GM19372 (cell line): ENCODE measurements at regions not wholly inside any gene's neighbourhood (a gene's known extent, or its start where the extent isn't known, plus 50 kb on each side); places are given as distances from the start of the nearest gene placed in this dataset.
"Not testable (repeated sequence)": the region's sequence is repeated elsewhere in the genome, so short reads cannot be mapped to it uniquely, and the experiment has no call there.

Experiments
- ATAC-seq: cut with Tn5 transposase; IDR thresholded peaks from one replicate; pipeline ENCODE4 v1.9.1; 2021; ENCODE audit warnings: mild to moderate bottlenecking, low read depth, moderate library complexity; ENCODE audit not compliant: unreplicated experiment

GRCh38 chr4:141290771-141291170 is 70.1 kb downstream of the ZNF330 start:
- ATAC-seq = no peak

GRCh38 chr4:141294306-141294705 is 73.6 kb downstream of the ZNF330 start:
- no peak for ATAC-seq

- ATAC-seq = no peak
Observed at GRCh38 chr4:141301216-141301615, 80.5 kb downstream of the ZNF330 start.

GRCh38 chr4:141302924-141303323 is 82.2 kb downstream of the ZNF330 start:
- ATAC-seq = no peak

GRCh38 chr4:141304346-141304745 is 83.7 kb downstream of the ZNF330 start:
- ATAC-seq = no peak

- no peak for ATAC-seq
Observed at GRCh38 chr4:141306331-141306730, 85.6 kb downstream of the ZNF330 start.

GRCh38 chr4:141307241-141307689 is 86.6 kb downstream of the ZNF330 start:
- peak; percentile 100 for ATAC-seq

- ATAC-seq = no peak
Observed at GRCh38 chr4:141309874-141310273, 89.2 kb downstream of the ZNF330 start.

GRCh38 chr4:141311246-141312204 is 90.8 kb downstream of the ZNF330 start:
- ATAC-seq = no peak

- no peak for ATAC-seq
Observed at GRCh38 chr4:141314627-141315026, 93.9 kb downstream of the ZNF330 start.

- no peak for ATAC-seq
Observed at GRCh38 chr4:141328560-141329173, 108.0 kb downstream of the ZNF330 start.

GRCh38 chr4:141329174-141329569 is 108.5 kb downstream of the ZNF330 start:
- no peak for ATAC-seq

GRCh38 chr4:141330616-141331015 is 109.9 kb downstream of the ZNF330 start:
- no peak for ATAC-seq

GRCh38 chr4:141331534-141332358 is 111.1 kb downstream of the ZNF330 start:
- no peak for ATAC-seq

- not testable (repeated sequence) for ATAC-seq
Observed at GRCh38 chr4:141332359-141333181, 111.9 kb downstream of the ZNF330 start.

- not testable (repeated sequence) for ATAC-seq
Observed at GRCh38 chr4:141333456-141334230, 112.9 kb downstream of the ZNF330 start.

GRCh38 chr4:141335166-141335565 is 114.5 kb downstream of the ZNF330 start:
- ATAC-seq = no peak

- ATAC-seq = no peak
Observed at GRCh38 chr4:141338238-141338637, 117.5 kb downstream of the ZNF330 start.

- ATAC-seq = no peak
Observed at GRCh38 chr4:141339391-141339790, 118.7 kb downstream of the ZNF330 start.
